Stimulated activated CD4-positive, alpha-beta T cell treated with anti-CD3 and anti-CD28 coated beads, Interleukin-12 subunit alpha, Interleukin-12 subunit beta, amount 100 ng/mL, for 24 hours (primary cell): ENCODE measurements at regions not wholly inside any gene's neighbourhood (a gene's known extent, or its start where the extent isn't known, plus 50 kb on each side); places are given as distances from the start of the nearest gene placed in this dataset.

Experiments
- DNase-seq, 2 experiments: peaks; one replicate each; pipeline ENCODE4 v3.0.0-alpha.2; 2020; ENCODE audit warnings: low read depth in 2 of 2

- DNase-seq = no peak
These were observed 120.0 kb downstream of the BEGAIN start for GRCh38 chr14:100467046-100467750.

GRCh38 chr14:100467939-100468338 lies 119.3 kb downstream of the BEGAIN start:
- DNase-seq = no peak

GRCh38 chr14:100468557-100468956 lies 118.7 kb downstream of the BEGAIN start:
- no peak for DNase-seq

- DNase-seq = no peak
These were observed 117.3 kb downstream of the BEGAIN start for GRCh38 chr14:100469632-100470522.

GRCh38 chr14:100470523-100470897 lies 116.7 kb downstream of the BEGAIN start:
- no peak for DNase-seq

- DNase-seq = no peak
These were observed 115.7 kb downstream of the BEGAIN start for GRCh38 chr14:100471441-100472093.

GRCh38 chr14:100472094-100472455 lies 115.1 kb downstream of the BEGAIN start:
- DNase-seq = no peak

- DNase-seq = no peak
These were observed 114.7 kb downstream of the BEGAIN start for GRCh38 chr14:100472491-100472890.

- no peak for DNase-seq
These were observed 114.0 kb downstream of the BEGAIN start for GRCh38 chr14:100473249-100473648.

GRCh38 chr14:100474196-100474595 lies 113.0 kb downstream of the BEGAIN start:
- DNase-seq = no peak

- DNase-seq = no peak
These were observed 111.9 kb downstream of the BEGAIN start for GRCh38 chr14:100475268-100475667.

- DNase-seq = no peak
These were observed 111.0 kb downstream of the BEGAIN start for GRCh38 chr14:100476012-100476822.

GRCh38 chr14:100484531-100485267 lies 102.5 kb downstream of the BEGAIN start:
- DNase-seq = no peak

- peak in 1 of 2 experiments; percentile 46 for DNase-seq
These were observed 101.0 kb downstream of the BEGAIN start for GRCh38 chr14:100486025-100486828.
